Fibroblast of lung (primary cell): ENCODE measurements at regions not wholly inside any gene's neighbourhood (a gene's known extent, or its start where the extent isn't known, plus 50 kb on each side); places are given as distances from the start of the nearest gene placed in this dataset.

ENCODE experiments used
- CTCF ChIP-seq, 2 donors: IDR thresholded peaks in 1 of 2; conservative IDR thresholded peaks in 1 of 2; 1 replicate in 1 of 2; 2 replicates in 1 of 2; pipeline ENCODE4 v1.5.1; 2011 to 2012; ENCODE audit warnings: low read length in 2 of 2, control low read depth in 1 of 2, inconsistent platforms in 1 of 2, low read depth in 1 of 2, mild to moderate bottlenecking in 1 of 2
- EZH2 ChIP-seq: IDR thresholded peaks from 2 replicates; pipeline ENCODE4 v1.5.1; 2012; ENCODE audit warnings: low read length, control low read depth, mild to moderate bottlenecking; ENCODE audit errors: missing control alignments

- no peak for TF ChIP-seq CTCF (conservative IDR thresholded peaks at IDR 0.05 in 1 of 2, IDR thresholded peaks at IDR 0.05 in 1 of 2; ENCODE audit: low read depth in 1 of 2, low read length in 2 of 2)
- TF ChIP-seq EZH2, result no peak
Observed at GRCh38 chr5:7181841-7182240, 214.1 kb upstream of the ADCY2 start.
